ENCODE measurements at regions not wholly inside any gene's neighbourhood (a gene's known extent, or its start where the extent isn't known, plus 50 kb on each side); places are given as distances from the start of the nearest gene placed in this dataset.

DNA sequence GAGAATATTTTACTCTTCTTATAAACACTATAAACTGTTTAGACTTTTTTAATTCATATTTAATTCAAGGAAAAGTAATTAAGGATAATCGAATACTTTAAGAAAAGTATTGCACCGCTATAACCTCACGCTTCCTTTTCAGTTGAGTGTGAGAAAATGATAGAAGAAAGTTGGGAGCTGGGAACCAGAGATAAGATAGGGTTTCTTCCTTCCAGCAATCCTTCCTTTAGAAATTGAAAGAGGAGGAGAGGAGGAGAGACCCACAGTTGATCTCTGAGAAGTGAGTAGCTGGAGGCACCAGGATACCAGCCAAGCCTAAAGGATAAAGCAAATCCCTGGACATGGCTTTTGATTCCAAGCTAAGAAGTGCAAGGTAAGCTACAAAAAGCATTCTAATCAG, 242.3 kb upstream of the NOCT start:
- ATAC-seq (ENCODE audit: low read depth) (no peak), DNase-seq (no peak)
- TF ChIP-seq, protein P1, sequence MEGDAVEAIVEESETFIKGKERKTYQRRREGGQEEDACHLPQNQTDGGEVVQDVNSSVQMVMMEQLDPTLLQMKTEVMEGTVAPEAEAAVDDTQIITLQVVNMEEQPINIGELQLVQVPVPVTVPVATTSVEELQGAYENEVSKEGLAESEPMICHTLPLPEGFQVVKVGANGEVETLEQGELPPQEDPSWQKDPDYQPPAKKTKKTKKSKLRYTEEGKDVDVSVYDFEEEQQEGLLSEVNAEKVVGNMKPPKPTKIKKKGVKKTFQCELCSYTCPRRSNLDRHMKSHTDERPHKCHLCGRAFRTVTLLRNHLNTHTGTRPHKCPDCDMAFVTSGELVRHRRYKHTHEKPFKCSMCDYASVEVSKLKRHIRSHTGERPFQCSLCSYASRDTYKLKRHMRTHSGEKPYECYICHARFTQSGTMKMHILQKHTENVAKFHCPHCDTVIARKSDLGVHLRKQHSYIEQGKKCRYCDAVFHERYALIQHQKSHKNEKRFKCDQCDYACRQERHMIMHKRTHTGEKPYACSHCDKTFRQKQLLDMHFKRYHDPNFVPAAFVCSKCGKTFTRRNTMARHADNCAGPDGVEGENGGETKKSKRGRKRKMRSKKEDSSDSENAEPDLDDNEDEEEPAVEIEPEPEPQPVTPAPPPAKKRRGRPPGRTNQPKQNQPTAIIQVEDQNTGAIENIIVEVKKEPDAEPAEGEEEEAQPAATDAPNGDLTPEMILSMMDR (IDR thresholded peaks at IDR 0.05): no peak
- no peaks in the 10 kb centered on the region for H3K36me3 Mint-ChIP-seq (ENCODE audit: low read depth)
- intact Hi-C loops (cut with micrococcal nuclease): no loop called here
- CTCF ChIA-PET: no interaction called here
- POLR2A ChIA-PET: no interaction called here
- no peaks in the 10 kb centered on the region for H3K27me3 Mint-ChIP-seq
- no peaks in the 10 kb centered on the region for H3K9me3 Mint-ChIP-seq
- H3K27ac Mint-ChIP-seq: no peak overlapping the region
- no peak overlapping the region for H3K4me3 Mint-ChIP-seq
- no peaks in the 10 kb centered on the region for H3K4me1 Mint-ChIP-seq

DNA sequence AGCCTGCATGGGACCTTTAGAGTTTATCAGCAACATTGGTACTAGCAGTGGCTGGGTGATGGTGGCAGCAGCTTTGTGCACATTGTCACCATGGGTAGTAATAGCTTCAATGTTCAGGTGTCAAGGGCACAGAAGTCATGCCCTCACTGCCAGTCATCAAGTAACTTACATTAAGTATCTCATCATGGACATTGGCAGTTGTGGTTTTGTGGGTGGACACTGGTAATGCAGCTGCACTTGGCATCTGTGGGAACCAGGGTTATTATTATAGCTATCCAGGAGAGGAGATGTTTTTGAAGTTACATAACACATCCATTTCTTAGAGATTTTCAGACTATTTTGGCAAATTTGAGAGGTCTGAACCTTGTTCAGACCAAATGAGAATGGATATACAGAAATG, 243.2 kb upstream of the NOCT start:
- no peaks in the 10 kb centered on the region for H3K9me3 Mint-ChIP-seq
- POLR2A ChIA-PET: no interaction called here
- ATAC-seq (ENCODE audit: low read depth): no peak

DNA sequence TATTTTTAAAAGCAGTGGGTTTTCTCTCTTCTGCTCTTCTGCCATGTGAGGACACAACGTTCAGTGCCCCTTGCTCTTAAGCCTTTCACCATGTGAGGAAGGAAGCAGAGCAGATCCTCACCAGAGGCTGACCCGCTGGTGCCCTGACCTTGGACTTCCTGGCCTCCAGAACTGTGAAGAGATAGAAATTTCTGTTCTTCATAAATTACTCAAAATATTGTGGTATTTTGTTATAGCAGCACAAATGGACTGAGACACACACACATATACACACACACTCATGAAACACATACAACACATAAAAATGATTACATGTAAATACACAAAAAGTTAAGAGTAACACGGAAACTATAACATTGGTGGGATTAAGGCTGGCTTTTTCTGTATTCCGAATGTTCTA, 244.8 kb upstream of the NOCT start:
- H3K4me1 Mint-ChIP-seq: no peaks in the 10 kb centered on the region
- intact Hi-C loops (cut with micrococcal nuclease): no loop called here
- H3K4me3 Mint-ChIP-seq: no peak overlapping the region
- no peaks in the 10 kb centered on the region for H3K9me3 Mint-ChIP-seq
- no peaks in the 10 kb centered on the region for H3K36me3 Mint-ChIP-seq (ENCODE audit: low read depth)
- H3K27ac Mint-ChIP-seq: no peak overlapping the region
- no peak for DNase-seq
- no peak for ATAC-seq (ENCODE audit: low read depth)
- peaks cover 2% of the 10 kb centered on the region for H3K27me3 Mint-ChIP-seq
- POLR2A ChIA-PET: no interaction called here
- TF ChIP-seq, protein P1 (IDR thresholded peaks at IDR 0.05): no peak
- CTCF ChIA-PET: no interaction called here

More for the DNA sequence above, 243.2 kb upstream of the NOCT start:
- CTCF ChIA-PET: interaction anchor here (0.7 kb wide), 1 partner anchor 102 kb away, joined by 4 read pairs; no protein-coding TSS in a partner anchor
- intact Hi-C loops (cut with micrococcal nuclease): no loop called here
- Mint-ChIP-seq H3K4me3 (no peak overlapping the region), H3K4me1 (no peaks in the 10 kb centered on the region), H3K27me3 (no peaks in the 10 kb centered on the region), H3K36me3 (ENCODE audit: low read depth) (no peaks in the 10 kb centered on the region), H3K27ac (no peak overlapping the region)
- no peak for DNase-seq
- TF ChIP-seq, protein P1 (IDR thresholded peaks at IDR 0.05): no peak

DNA sequence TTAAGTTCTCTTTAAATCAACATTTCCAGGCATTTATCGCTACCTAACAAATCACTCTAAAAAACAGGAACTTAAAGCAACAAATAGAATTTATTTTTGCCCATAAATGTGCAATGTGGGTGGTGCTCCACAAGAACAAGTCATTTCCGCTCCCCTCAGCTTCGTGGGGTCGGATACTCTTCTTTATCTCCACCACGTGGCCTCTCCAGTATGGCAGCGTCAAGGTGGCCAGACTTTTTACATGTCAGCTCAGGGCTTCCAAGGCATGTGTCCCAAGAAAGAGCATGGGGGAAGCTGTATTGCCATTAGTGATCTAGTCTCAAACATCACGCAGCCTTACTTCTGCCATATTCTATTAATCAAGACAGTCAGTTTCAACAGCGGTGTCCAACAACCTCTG, 249.2 kb upstream of the NOCT start:
- H3K27ac Mint-ChIP-seq: no peak overlapping the region
- H3K4me3 Mint-ChIP-seq: no peak overlapping the region
- H3K9me3 Mint-ChIP-seq: no peaks in the 10 kb centered on the region
- no peak for DNase-seq
- TF ChIP-seq, protein P1 (IDR thresholded peaks at IDR 0.05): no peak
- no peaks in the 10 kb centered on the region for H3K4me1 Mint-ChIP-seq
- ChIA-PET POLR2A (no interaction called here), CTCF (no interaction called here)
- no peaks in the 10 kb centered on the region for H3K36me3 Mint-ChIP-seq (ENCODE audit: low read depth)
- intact Hi-C loops (cut with micrococcal nuclease): no loop called here
- H3K27me3 Mint-ChIP-seq: peaks cover 2% of the 10 kb centered on the region
- no peak for ATAC-seq (ENCODE audit: low read depth)

DNA sequence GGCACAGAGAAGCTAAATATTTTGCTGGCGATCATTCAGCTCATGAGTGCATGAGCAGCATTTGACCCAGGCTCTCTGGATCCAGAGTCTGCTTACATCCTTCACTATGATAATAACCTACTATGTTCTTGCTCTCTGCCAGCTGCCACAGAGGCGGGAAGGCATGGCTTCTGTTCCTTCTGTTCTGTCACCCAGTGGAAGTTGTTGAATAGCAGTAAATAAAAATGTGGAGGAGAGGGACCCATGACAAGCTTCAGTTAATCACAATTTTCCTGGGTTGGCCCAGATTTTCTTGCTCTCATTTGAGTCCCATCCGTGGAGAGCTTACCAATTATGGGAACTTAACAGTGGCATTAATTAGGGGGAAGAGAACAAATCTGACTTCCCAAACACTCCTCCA, 250.1 kb upstream of the NOCT start:
- no peak for DNase-seq
- TF ChIP-seq, protein P1 (IDR thresholded peaks at IDR 0.05): no peak
- H3K27me3 Mint-ChIP-seq: peaks cover 2% of the 10 kb centered on the region
- no peaks in the 10 kb centered on the region for H3K4me1 Mint-ChIP-seq
- H3K9me3 Mint-ChIP-seq: no peaks in the 10 kb centered on the region
- no peaks in the 10 kb centered on the region for H3K36me3 Mint-ChIP-seq (ENCODE audit: low read depth)
- CTCF ChIA-PET: no interaction called here
- H3K27ac Mint-ChIP-seq: no peak overlapping the region
- intact Hi-C loops (cut with micrococcal nuclease): no loop called here
- no peak for ATAC-seq (ENCODE audit: low read depth)
- H3K4me3 Mint-ChIP-seq: no peak overlapping the region
- POLR2A ChIA-PET: no interaction called here

Data from activated B cell treated with CpG ODN at 0.5 μM for 24 hours (primary cell).